ENCODE measurements at regions not wholly inside any gene's neighbourhood (a gene's known extent, or its start where the extent isn't known, plus 50 kb on each side); places are given as distances from the start of the nearest gene placed in this dataset.
"Not testable (repeated sequence)": the region's sequence is repeated elsewhere in the genome, so short reads cannot be mapped to it uniquely, and the experiment has no call there.

GRCh38 chr3:20604659-20605058, 418.7 kb upstream of the SGO1 start:
- no peak for DNase-seq

DNA sequence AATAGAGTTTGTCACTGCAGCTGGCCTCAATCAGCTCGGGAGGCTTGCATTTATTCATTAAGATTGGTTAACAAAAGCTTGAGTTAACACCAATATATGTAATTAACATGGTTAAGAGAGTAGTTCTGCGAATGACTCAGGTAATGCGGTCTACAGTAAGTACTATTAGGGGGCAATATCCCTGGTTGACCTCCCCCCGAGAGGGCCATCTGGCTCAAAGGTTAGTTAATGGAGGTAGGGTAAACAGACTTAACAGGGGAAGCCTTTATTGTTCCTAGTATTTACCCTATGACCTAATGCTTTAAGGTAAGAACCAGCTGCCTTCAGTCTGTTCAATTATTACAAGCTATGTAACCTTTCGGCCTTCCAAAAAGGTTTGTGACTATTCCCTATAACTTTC, 403.3 kb upstream of the SGO1 start:
- no peak for DNase-seq

- DNase-seq = no peak
Observed at GRCh38 chr3:20588781-20589180, 402.8 kb upstream of the SGO1 start.

GRCh38 chr3:20583648-20584047, 397.6 kb upstream of the SGO1 start:
- no peak for DNase-seq

DNA sequence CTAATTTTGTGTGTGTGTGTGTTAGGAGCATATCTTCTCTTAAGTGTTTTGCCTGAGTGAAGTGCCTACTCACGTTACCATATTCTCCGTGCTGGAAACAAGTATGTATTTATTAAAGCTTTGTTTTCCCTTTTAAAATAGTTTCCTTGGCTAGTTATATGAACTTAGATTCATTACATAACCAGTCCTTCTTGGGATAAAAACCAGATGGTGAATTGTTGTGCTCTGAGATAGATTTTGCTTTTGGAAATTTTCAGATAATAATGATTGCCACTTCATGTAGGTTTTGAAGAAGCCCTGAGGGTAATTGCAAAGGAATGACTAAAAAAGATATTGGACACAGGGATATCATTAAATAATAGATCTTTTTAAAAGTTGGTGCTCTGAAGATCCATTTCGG, 390.2 kb upstream of the SGO1 start:
- DNase-seq = no peak

GRCh38 chr3:20575146-20575545, 389.1 kb upstream of the SGO1 start:
- DNase-seq = no peak

DNA sequence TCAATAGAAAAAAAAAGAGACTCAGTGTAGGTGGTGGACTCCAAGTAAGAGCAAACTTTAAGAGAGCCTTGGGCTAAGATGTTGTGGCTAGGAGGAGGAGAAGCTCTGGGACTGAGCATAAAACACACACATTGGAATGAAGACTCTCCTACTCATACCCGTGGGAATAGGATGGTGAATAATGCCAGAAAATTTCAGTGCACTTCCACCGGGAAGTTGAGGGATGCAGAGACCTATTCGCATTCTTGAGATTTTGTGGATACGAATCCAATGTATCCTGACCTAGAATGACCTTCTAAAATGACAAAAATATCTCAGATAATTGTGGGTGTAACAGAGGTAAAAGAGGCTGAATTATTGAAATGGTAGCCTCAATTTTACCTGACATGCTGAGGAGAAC, 388.7 kb upstream of the SGO1 start:
- DNase-seq = no peak

GRCh38 chr3:20573175-20573574, 387.2 kb upstream of the SGO1 start:
- DNase-seq = no peak

DNA sequence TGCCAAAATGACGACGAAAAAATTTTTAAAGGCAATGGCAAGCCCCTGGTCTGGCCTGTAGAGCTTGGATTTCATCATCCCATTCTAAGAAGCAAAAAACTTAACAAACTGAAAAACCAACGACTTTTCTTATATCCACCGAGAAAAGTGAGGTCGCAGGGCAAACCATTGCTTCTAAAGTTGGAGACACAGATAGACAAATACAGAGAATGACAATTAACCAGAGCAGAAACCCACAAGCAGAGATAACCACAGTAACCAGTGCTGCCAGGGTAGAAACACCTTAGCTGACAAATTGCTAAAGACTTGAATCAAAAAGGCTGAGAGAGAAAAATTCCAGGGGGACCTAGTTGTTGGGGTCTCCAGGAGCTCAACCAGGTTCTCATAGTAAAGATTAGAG, 386.5 kb upstream of the SGO1 start:
- DNase-seq = no peak

- DNase-seq = no peak
Observed at GRCh38 chr3:20569310-20569709, 383.3 kb upstream of the SGO1 start.

DNA sequence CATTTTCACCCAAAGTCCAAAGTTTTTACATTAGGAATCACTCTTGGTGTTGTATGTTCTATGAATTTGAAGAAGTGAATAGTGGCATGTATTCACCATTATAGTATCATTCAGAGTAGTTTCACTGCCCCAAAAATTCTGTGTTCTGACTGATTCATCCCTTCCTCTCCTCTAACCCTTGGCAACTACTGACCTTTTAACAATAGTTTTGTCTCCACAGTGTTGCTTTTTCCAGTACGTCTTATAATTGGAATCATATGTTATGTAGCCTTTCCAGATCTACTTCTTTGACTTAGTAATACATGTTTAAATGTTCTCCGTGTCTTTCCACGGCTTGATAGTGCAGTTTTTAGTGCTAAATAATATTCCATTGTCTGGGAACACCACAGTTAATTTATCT, 379.0 kb upstream of the SGO1 start:
- DNase-seq = no peak

DNA sequence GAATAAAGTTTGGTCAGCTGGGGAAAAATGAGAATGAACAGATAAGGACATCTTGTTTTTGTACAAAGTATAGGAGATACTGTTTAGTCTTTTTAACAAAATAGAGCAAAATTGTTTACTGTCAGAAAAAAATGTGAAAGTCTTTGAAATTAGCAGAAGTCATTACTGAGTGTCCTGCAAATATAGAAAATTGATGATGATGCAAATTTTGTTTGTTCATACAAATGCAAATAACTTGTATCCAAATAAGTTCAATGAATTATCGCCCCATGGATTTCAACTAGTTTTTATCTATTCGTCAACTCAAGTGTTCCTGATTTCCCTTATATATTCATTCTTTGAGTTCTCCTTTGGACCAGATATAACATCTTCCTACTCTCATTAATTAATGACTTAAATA, 378.0 kb upstream of the SGO1 start:
- DNase-seq = no peak

DNA sequence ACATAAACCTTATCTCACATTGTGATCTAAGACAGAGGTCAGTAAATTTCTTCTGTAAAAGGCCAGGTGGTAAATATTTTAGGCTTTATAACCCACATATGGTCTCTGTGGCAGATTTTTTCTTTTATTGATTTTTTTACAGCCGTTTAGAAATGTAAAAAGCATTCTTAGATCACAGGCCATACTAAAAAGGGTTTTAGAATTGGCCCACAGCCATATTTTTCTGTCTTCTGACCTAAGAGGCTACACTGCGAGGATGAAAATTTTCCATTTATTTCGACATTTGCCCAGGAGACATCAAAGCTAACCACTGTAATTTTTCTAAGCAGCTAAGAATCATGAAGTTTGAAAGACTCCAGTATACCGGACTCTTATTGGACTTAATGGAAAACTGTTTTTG, 377.2 kb upstream of the SGO1 start:
- DNase-seq = no peak

DNA sequence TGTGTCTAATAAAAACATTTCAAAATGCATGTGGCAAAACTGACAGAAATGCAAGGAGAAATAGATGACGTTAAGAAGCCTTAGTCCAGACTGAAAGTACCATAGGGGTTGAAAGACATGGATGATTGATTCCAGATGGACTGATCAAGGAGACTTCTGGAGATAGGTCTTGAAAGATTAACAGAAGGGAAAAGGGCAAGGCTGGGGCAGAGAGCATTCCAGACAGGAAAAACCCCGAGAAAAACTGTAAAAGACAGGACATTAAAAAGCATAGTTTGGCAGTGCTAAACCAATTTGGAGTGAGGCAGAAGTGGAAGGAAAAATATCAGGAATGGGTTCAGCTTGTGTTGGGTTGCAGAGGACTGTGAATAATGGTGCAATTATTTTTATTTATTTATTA, 375.2 kb upstream of the SGO1 start:
- no peak for DNase-seq

DNA sequence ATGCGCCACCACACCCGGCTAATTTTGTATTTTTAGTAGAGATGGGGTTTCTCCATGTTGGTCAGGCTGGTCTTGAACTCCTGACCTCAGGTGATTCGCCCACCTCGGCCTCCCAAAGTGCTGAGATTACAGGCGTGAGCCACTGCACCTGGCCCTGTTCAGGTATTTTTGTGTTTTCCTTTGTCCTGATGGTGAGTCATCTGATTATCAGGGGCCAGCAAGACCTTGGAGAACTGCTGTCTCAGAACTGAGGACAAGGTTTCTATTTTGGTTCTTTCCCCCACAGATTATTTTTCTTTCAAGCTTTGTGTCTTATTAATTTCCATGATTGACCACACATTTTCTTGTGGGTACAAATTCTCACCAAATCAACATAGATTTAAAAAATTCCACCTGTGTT, 374.4 kb upstream of the SGO1 start:
- DNase-seq = not testable (repeated sequence)

- DNase-seq = no peak
Observed at GRCh38 chr3:20558161-20558560, 372.2 kb upstream of the SGO1 start.

GRCh38 chr3:20556661-20557060, 370.7 kb upstream of the SGO1 start:
- DNase-seq = no peak

GRCh38 chr3:20552605-20553275, 366.7 kb upstream of the SGO1 start:
- DNase-seq = no peak

DNA sequence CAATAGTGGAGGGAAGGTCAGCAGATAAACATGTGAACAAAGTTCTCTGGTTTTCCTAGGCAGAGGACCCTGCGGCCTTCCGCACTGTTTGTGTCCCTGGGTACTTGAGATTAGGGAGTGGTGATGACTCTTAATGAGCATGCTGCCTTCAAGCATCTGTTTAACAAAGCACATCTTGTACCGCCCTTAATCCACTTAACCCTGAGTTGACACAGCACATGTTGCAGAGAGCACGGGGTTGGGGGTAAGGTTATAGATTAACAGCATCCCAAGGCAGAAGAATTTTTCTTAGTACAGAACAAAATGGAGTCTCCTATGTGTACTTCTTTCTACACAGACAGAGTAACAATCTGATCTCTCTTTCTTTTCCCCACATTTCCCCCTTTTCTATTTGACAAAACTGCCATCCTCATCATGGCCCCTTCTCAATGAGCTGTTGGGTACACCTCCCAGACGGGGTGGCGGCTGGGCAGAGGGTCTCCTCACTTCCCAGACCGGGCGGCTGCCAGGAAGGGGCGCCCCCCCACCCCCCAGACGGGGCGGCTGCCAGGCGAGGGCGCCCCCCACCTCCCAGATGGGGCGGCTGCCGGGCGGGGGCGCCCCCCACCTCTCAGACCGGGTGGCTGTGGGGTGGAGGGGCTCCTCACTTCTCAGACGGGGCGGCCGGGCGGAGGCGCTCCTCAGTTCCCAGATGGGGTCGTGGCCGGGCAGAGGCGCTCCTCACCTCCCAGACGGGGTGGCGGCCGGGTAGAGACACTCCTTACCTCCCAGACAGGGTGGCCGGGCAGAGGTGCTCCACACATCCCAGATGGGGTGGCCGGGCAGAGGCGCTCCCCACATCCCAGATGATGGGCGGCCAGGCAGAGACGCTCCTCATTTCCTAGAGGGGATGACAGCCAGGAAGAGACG, 361.6 kb upstream of the SGO1 start:
- DNase-seq = not testable (repeated sequence)

GRCh38 chr3:20546636-20547035, 360.6 kb upstream of the SGO1 start:
- DNase-seq = no peak

- DNase-seq = no peak
Observed at GRCh38 chr3:20543535-20544226, 357.7 kb upstream of the SGO1 start.

GRCh38 chr3:20540066-20540465, 354.1 kb upstream of the SGO1 start:
- DNase-seq = no peak

- no peak for DNase-seq
Observed at GRCh38 chr3:20539666-20540065, 353.7 kb upstream of the SGO1 start.

DNA sequence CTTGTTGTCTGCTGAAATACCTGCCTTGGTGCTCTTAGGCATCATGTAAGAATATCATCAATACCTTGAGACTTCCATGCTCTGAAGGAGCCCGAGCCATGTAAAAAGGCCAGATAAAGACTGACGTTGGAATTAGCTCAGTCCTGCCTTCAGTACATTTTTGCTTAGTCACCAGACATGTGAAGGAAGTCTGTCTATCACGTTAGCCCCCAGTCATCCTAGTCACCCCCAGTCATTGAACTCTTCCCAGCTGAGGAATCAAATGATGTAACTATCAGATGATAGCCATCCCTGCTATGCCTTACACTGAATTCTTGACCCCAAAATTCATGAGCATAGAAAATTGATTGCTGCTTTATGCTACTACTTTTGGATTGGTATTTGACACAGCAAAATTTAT, 351.2 kb upstream of the SGO1 start:
- DNase-seq = no peak
